ENCODE measurements at regions not wholly inside any gene's neighbourhood (a gene's known extent, or its start where the extent isn't known, plus 50 kb on each side); places are given as distances from the start of the nearest gene placed in this dataset.

DNA sequence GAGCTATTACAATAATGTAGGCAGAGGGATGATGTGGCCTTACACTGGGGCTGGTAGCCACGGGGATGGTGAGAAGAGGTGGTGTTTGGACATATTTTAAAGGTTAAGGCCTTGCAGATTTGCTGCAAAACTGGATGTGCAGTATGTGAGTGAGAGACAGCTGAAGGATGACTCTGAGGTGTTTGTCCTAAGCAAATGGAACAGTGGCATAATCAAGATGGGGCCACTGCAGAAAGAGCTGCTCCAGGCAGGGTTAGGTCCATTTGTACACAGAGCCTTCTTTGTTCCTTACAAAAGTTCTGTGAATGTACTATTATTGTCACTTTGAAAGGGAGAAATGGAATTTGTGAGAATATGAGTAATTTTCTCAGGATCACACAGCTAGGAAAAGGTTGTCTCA lies 220.4 kb upstream of the ZP4 start:
- peaks cover 11% of the 10 kb centered on the region for H3K27me3 Mint-ChIP-seq (ENCODE audit: low read depth)
- H3K4me1 Mint-ChIP-seq (ENCODE audit: low read depth) = no peaks in the 10 kb centered on the region
- H3K36me3 Mint-ChIP-seq (ENCODE audit: low read depth) = no peaks in the 10 kb centered on the region
- TF ChIP-seq, protein P1, sequence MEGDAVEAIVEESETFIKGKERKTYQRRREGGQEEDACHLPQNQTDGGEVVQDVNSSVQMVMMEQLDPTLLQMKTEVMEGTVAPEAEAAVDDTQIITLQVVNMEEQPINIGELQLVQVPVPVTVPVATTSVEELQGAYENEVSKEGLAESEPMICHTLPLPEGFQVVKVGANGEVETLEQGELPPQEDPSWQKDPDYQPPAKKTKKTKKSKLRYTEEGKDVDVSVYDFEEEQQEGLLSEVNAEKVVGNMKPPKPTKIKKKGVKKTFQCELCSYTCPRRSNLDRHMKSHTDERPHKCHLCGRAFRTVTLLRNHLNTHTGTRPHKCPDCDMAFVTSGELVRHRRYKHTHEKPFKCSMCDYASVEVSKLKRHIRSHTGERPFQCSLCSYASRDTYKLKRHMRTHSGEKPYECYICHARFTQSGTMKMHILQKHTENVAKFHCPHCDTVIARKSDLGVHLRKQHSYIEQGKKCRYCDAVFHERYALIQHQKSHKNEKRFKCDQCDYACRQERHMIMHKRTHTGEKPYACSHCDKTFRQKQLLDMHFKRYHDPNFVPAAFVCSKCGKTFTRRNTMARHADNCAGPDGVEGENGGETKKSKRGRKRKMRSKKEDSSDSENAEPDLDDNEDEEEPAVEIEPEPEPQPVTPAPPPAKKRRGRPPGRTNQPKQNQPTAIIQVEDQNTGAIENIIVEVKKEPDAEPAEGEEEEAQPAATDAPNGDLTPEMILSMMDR (IDR thresholded peaks at IDR 0.05) = no peak
- H3K4me3 Mint-ChIP-seq (ENCODE audit: unreplicated experiment) = no peak overlapping the region
- no peak overlapping the region for H3K27ac Mint-ChIP-seq (ENCODE audit: unreplicated experiment)
- no peaks in the 10 kb centered on the region for H3K9me3 Mint-ChIP-seq (ENCODE audit: low read depth)
- no peak for DNase-seq (ENCODE audit: low spot score)

DNA sequence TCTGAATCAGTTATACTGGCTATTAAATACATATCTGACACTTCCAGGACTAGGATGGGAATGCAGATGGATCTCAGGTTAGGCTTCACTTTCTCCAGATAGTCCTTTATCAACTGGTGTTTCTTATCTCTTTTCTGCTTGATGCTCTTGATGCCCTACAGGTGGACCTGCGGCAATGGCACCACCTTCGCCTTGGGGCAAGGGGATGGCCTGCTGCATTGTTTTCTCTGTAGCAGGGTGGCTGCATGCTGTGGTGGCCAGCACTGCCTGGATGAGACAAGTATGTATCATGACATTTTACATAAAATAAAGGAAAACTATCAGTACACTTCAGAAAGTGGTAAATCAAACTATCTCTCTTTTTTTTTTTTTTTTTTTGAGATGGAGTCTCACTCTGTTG lies 217.7 kb upstream of the ZP4 start:
- no peaks in the 10 kb centered on the region for H3K36me3 Mint-ChIP-seq (ENCODE audit: low read depth)
- no peak overlapping the region for H3K27ac Mint-ChIP-seq (ENCODE audit: unreplicated experiment)
- no peak overlapping the region for H3K4me3 Mint-ChIP-seq (ENCODE audit: unreplicated experiment)
- no peak for DNase-seq (ENCODE audit: low spot score)
- H3K9me3 Mint-ChIP-seq (ENCODE audit: low read depth) = peaks cover 4% of the 10 kb centered on the region
- H3K4me1 Mint-ChIP-seq (ENCODE audit: low read depth) = no peaks in the 10 kb centered on the region
- peaks cover 9% of the 10 kb centered on the region for H3K27me3 Mint-ChIP-seq (ENCODE audit: low read depth)
- TF ChIP-seq, protein P1 (IDR thresholded peaks at IDR 0.05) = no peak

DNA sequence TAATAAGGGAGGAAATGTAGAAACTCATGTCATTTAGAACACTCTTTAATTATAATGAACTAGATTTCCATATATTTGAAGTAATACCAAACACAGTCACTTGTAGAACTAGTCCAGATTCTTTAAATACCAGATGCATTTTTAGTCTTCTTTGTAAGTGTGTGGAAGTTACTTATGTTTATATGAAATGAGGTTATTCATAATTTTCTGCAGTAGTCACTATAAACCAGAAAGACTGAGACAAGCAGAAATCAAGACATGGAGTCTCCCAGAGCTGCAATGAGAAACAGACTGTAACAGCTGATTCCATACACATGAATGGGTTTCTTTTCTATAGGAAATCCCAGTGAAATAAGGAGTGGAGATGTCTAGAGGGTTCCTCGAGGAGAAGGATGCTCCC lies 216.6 kb upstream of the ZP4 start:
- TF ChIP-seq, protein P1 (IDR thresholded peaks at IDR 0.05) = no peak
- no peaks in the 10 kb centered on the region for H3K4me1 Mint-ChIP-seq (ENCODE audit: low read depth)
- peaks cover 9% of the 10 kb centered on the region for H3K27me3 Mint-ChIP-seq (ENCODE audit: low read depth)
- peaks cover 7% of the 10 kb centered on the region for H3K9me3 Mint-ChIP-seq (ENCODE audit: low read depth)
- H3K36me3 Mint-ChIP-seq (ENCODE audit: low read depth) = no peaks in the 10 kb centered on the region
- no peak overlapping the region for H3K4me3 Mint-ChIP-seq (ENCODE audit: unreplicated experiment)
- no peak for DNase-seq (ENCODE audit: low spot score)
- no peak overlapping the region for H3K27ac Mint-ChIP-seq (ENCODE audit: unreplicated experiment)

DNA sequence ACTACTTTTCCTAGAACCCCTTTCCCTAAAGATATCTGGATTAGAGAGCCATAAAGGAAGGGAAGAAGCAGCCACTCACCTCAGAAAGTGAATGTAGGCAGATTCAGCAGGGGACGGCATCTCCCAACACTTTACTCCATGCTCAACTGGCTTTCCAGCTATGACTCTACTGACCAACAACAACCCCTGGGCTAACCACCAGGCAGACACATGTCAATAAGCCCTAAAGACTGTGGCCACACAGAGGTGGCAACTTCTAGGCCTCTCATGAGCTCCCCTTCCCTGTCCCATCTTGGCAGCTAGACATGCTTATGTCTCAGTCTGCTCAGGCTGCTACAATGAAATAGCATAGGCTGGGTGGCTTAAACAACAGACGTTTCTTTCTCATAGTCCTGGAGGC lies 214.0 kb upstream of the ZP4 start:
- Mint-ChIP-seq H3K9me3 (ENCODE audit: low read depth) (peaks cover 11% of the 10 kb centered on the region), H3K4me1 (ENCODE audit: low read depth) (no peaks in the 10 kb centered on the region), H3K27ac (ENCODE audit: unreplicated experiment) (no peak overlapping the region), H3K27me3 (ENCODE audit: low read depth) (no peaks in the 10 kb centered on the region), H3K4me3 (ENCODE audit: unreplicated experiment) (no peak overlapping the region), H3K36me3 (ENCODE audit: low read depth) (no peaks in the 10 kb centered on the region)
- no peak for DNase-seq (ENCODE audit: low spot score)
- TF ChIP-seq, protein P1 (IDR thresholded peaks at IDR 0.05) = no peak

DNA sequence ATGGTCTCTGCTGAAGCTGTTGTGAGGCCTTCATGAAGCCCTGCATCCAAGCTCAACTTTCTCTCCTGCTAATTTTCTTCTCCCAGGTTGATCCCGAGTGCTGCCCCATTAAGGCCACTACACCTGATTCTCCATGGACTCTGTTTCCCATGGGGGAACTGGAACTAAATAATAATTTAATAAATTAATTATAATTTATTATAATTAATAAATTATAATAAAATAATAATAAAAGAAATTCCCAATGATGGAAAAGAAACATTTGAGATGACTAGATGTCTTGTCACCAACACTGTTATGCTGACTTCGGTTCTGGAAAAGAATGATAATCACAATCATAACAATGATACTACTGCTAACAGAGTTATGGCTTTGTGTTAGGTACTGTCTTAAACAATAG lies 211.2 kb upstream of the ZP4 start:
- Mint-ChIP-seq H3K9me3 (ENCODE audit: low read depth) (peaks cover 15% of the 10 kb centered on the region), H3K27me3 (ENCODE audit: low read depth) (no peaks in the 10 kb centered on the region), H3K4me3 (ENCODE audit: unreplicated experiment) (no peak overlapping the region), H3K4me1 (ENCODE audit: low read depth) (no peaks in the 10 kb centered on the region), H3K27ac (ENCODE audit: unreplicated experiment) (no peak overlapping the region), H3K36me3 (ENCODE audit: low read depth) (no peaks in the 10 kb centered on the region)
- TF ChIP-seq, protein P1 (IDR thresholded peaks at IDR 0.05) = no peak
- no peak for DNase-seq (ENCODE audit: low spot score)

All from chondrocyte (in vitro differentiated cells).